IMR-90 (cell line): ENCODE measurements at regions not wholly inside any gene's neighbourhood (a gene's known extent, or its start where the extent isn't known, plus 50 kb on each side); places are given as distances from the start of the nearest gene placed in this dataset.

Source experiments
- ATAC-seq: fragments of 200-7000 bp; cut with Tn5 transposase; 2 replicates; pipeline ENCODE4 v1.9.1; 2020; ENCODE audit warnings: low read depth, mild to moderate bottlenecking, moderate library complexity
- BruUV-seq: library from RNA; stranded (reverse); fragments of 400-500 nt; replicated peaks from 2 replicates; lab custom pipeline; 2021; lab: Mats Ljungman, UMichigan
- CTCF ChIA-PET: fragments of 300-600 bp; formaldehyde crosslinking; extraction: SDS; loops from one replicate; lab custom pipeline; 2021; ENCODE audit warnings: antibody characterized with exemption; lab: Yijun Ruan, JAX
- POLR2A ChIA-PET: fragments of 300-600 bp; sonication (Branson Sonifier 250); formaldehyde crosslinking; loops from one replicate; lab custom pipeline; 2022; ENCODE audit warnings: antibody characterized with exemption; ENCODE audit not compliant: unreplicated experiment; lab: Charles Lee
- DNase-seq: peaks from one replicate; pipeline ENCODE4 v3.0.0; 2013
- H2AFZ ChIP-seq: replicated peaks from 2 replicates; pipeline ENCODE3; 2013; ENCODE audit warnings: low read length, mild to moderate bottlenecking; ENCODE audit not compliant: poor library complexity
- H2AK5ac ChIP-seq: 2 replicates; pipeline ENCODE4 v1.6.1; 2013; ENCODE audit warnings: low read depth, low read length, inconsistent platforms
- H2AK9ac ChIP-seq: replicated peaks from 2 replicates; pipeline ENCODE3; 2013; ENCODE audit warnings: mild to moderate bottlenecking, low read depth, low read length, moderate library complexity; ENCODE audit not compliant: poor library complexity
- H2BK120ac ChIP-seq: 2 replicates; pipeline ENCODE4 v1.6.1; 2013; ENCODE audit warnings: low read depth, low read length, inconsistent platforms
- H2BK15ac ChIP-seq: 3 replicates; pipeline ENCODE4 v1.6.1; 2013; ENCODE audit warnings: low read depth, low read length, inconsistent platforms
- H2BK20ac ChIP-seq: 2 replicates; pipeline ENCODE4 v1.6.1; 2013; ENCODE audit warnings: low read depth, mild to moderate bottlenecking, inconsistent platforms, low read length, moderate library complexity
- H2BK5ac ChIP-seq: 2 replicates; pipeline ENCODE4 v1.6.1; 2013; ENCODE audit warnings: mild to moderate bottlenecking, low read depth, low read length, inconsistent platforms; ENCODE audit not compliant: poor library complexity, severe bottlenecking
- H3K14ac ChIP-seq: replicated peaks from 2 replicates; pipeline ENCODE4 v1.6.1; 2013; ENCODE audit warnings: low read depth, low read length, inconsistent platforms
- H3K18ac ChIP-seq: 2 replicates; pipeline ENCODE4 v1.6.1; 2013; ENCODE audit warnings: low read depth, low read length, control low read depth
- H3K23ac ChIP-seq: 2 replicates; pipeline ENCODE4 v1.6.1; 2013; ENCODE audit warnings: low read depth, low read length, inconsistent platforms
- H3K27ac ChIP-seq: 2 replicates; pipeline ENCODE4 v1.5.1; 2013; ENCODE audit warnings: mild to moderate bottlenecking, control low read depth, low read length; ENCODE audit not compliant: insufficient read depth
- H3K27me3 ChIP-seq: 2 replicates; pipeline ENCODE4 v1.6.1; 2013; ENCODE audit warnings: low read length; ENCODE audit not compliant: control insufficient read depth, insufficient read depth
- H3K36me3 ChIP-seq: 2 replicates; pipeline ENCODE4 v1.6.1; 2013; ENCODE audit warnings: low read length, mixed read lengths; ENCODE audit not compliant: control insufficient read depth, insufficient read depth
- H3K4ac ChIP-seq: 2 replicates; pipeline ENCODE4 v1.6.1; 2013; ENCODE audit warnings: low read depth, low read length, inconsistent platforms
- H3K4me1 ChIP-seq: 2 replicates; pipeline ENCODE4 v1.6.1; 2013; ENCODE audit warnings: low read length, mixed read lengths; ENCODE audit not compliant: control insufficient read depth, insufficient read depth
- H3K4me2 ChIP-seq: 2 replicates; pipeline ENCODE4 v1.6.1; 2013; ENCODE audit warnings: low read depth, mild to moderate bottlenecking, control low read depth, low read length, moderate library complexity
- H3K4me3 ChIP-seq: 2 replicates; pipeline ENCODE4 v1.5.1; 2013; ENCODE audit warnings: low read depth, mild to moderate bottlenecking, control low read depth, low read length, moderate library complexity; ENCODE audit not compliant: insufficient read depth
- H3K56ac ChIP-seq: 2 replicates; pipeline ENCODE4 v1.6.1; 2013; ENCODE audit warnings: low read length, inconsistent platforms; ENCODE audit not compliant: insufficient read depth; ENCODE audit errors: extremely low read depth
- H3K79me1 ChIP-seq, 2 experiments: 2 replicates each; pipeline ENCODE4 v1.6.1; 2013; ENCODE audit warnings: low read length in 2 of 2, inconsistent platforms in 1 of 2, low read depth in 1 of 2
- H3K9ac ChIP-seq: 2 replicates; pipeline ENCODE4 v1.6.1; 2013; ENCODE audit warnings: low read depth, low read length, control low read depth
- H3K9me1 ChIP-seq: 2 replicates; pipeline ENCODE4 v1.6.1; 2013; ENCODE audit warnings: low read length, inconsistent platforms; ENCODE audit not compliant: insufficient read depth
- H3K9me3 ChIP-seq: 2 replicates; pipeline ENCODE4 v1.6.1; 2013; ENCODE audit warnings: low read length; ENCODE audit not compliant: control insufficient read depth, insufficient read depth
- H4K20me1 ChIP-seq: 2 replicates; pipeline ENCODE4 v1.6.1; 2013; ENCODE audit warnings: low read length, inconsistent platforms; ENCODE audit not compliant: insufficient read depth
- H4K5ac ChIP-seq: 2 replicates; pipeline ENCODE4 v1.6.1; 2013; ENCODE audit warnings: mild to moderate bottlenecking, low read depth, low read length, control low read depth
- H4K8ac ChIP-seq, 2 experiments: 2 replicates each; pipeline ENCODE4 v1.6.1; 2013; ENCODE audit warnings: low read depth in 2 of 2, low read length in 2 of 2, control low read depth in 1 of 2, inconsistent platforms in 1 of 2
- H4K91ac ChIP-seq: 2 replicates; pipeline ENCODE4 v1.6.1; 2013; ENCODE audit warnings: low read depth, low read length, inconsistent platforms; ENCODE audit not compliant: insufficient read depth
- BHLHE40 ChIP-seq: fragments of 150-350 bp; IDR thresholded peaks from 2 replicates; pipeline ENCODE4 v1.6.1; 2016; ENCODE audit warnings: mild to moderate bottlenecking, low read depth, low read length
- CEBPB ChIP-seq: IDR thresholded peaks from 2 replicates; pipeline ENCODE4 v1.6.1; 2012; ENCODE audit warnings: low read depth, low read length, improper control_type of control experiment
- CHD1 ChIP-seq: IDR thresholded peaks from 2 replicates; pipeline ENCODE4 v1.6.1; 2012; ENCODE audit warnings: low read depth, low read length, improper control_type of control experiment
- CTCF ChIP-seq: conservative IDR thresholded peaks from 2 replicates; pipeline ENCODE4 v1.5.1; 2012; ENCODE audit warnings: mild to moderate bottlenecking, low read depth, low read length, improper control_type of control experiment
- FOS ChIP-seq: fragments of 150-350 bp; IDR thresholded peaks from 2 replicates; pipeline ENCODE4 v1.6.1; 2016; ENCODE audit warnings: low read depth, low read length
- MAFK ChIP-seq: IDR thresholded peaks from 2 replicates; pipeline ENCODE4 v1.6.1; 2012; ENCODE audit warnings: low read depth, low read length, improper control_type of control experiment
- MAZ ChIP-seq: IDR thresholded peaks from 2 replicates; pipeline ENCODE4 v1.6.1; 2012; ENCODE audit warnings: low read depth, mild to moderate bottlenecking, low read length, improper control_type of control experiment, moderate library complexity, borderline replicate concordance
- MXI1 ChIP-seq: IDR thresholded peaks from 2 replicates; pipeline ENCODE4 v1.6.1; 2012; ENCODE audit warnings: low read depth, mild to moderate bottlenecking, low read length, moderate library complexity, borderline replicate concordance
- NFE2L2 ChIP-seq: fragments of 150-350 bp; IDR thresholded peaks from 2 replicates; pipeline ENCODE4 v1.6.1; 2016; ENCODE audit warnings: low read depth, mild to moderate bottlenecking, low read length
- POLR2A ChIP-seq: IDR thresholded peaks from 2 replicates; pipeline ENCODE4 v1.6.1; 2012; ENCODE audit warnings: mild to moderate bottlenecking, low read depth, low read length
- RAD21 ChIP-seq: IDR thresholded peaks from 2 replicates; pipeline ENCODE4 v1.6.1; 2012; ENCODE audit warnings: low read length, improper control_type of control experiment
- RCOR1 ChIP-seq: IDR thresholded peaks from 2 replicates; pipeline ENCODE4 v1.6.1; 2012; ENCODE audit warnings: mild to moderate bottlenecking, low read length, improper control_type of control experiment; ENCODE audit not compliant: insufficient replicate concordance
- RFX5 ChIP-seq: IDR thresholded peaks from 2 replicates; pipeline ENCODE4 v1.8.0; 2012; ENCODE audit warnings: low read depth, mild to moderate bottlenecking, low read length, moderate library complexity
- SMC3 ChIP-seq: fragments of 150-350 bp; IDR thresholded peaks from 2 replicates; pipeline ENCODE4 v1.6.1; 2016; ENCODE audit warnings: low read depth, mild to moderate bottlenecking, antibody characterized with exemption, low read length, moderate library complexity
- WGBS, 2 experiments: methylation state at CpG; one replicate each; pipeline versions ENCODE4 v1.1.5 to v1.1.7; 2013; ENCODE audit warnings: missing lambda C conversion rate in 2 of 2; ENCODE audit not compliant: insufficient read length in 1 of 2; ENCODE audit errors: extremely low coverage in 2 of 2; 5-methylcytosine and 5-hydroxymethylcytosine counted together
- dilution Hi-C: fragments of 300-500 bp; cut with HindIII; formaldehyde crosslinking; loops from one replicate; pipeline ENCODE4 v1.14.3; 2018; ENCODE audit warnings: low sequenced_read_pairs; ENCODE audit not compliant: unreplicated experiment
- in situ Hi-C: fragments of 300-500 bp; cut with MboI; formaldehyde crosslinking; loops from 3 replicates; pipeline ENCODE4 v1.14.3; 2019; ENCODE audit warnings: low sequenced_read_pairs, inconsistent platforms, mixed read lengths
- intact Hi-C: fragments of 100-400 bp; cut with micrococcal nuclease; formaldehyde crosslinking; loops from 2 replicates; pipeline ENCODE4 v1.10.0; 2022
- TF ChIP-seq, protein P1 (sequence below): fragments of 150-350 bp; IDR thresholded peaks from 2 replicates; pipeline ENCODE4 v1.6.1; 2016; ENCODE audit warnings: low read depth, mild to moderate bottlenecking, low read length, moderate library complexity, borderline replicate concordance
- TF ChIP-seq, protein P2 (sequence below): fragments of 150-350 bp; IDR thresholded peaks from 2 replicates; pipeline ENCODE4 v1.6.1; 2017; ENCODE audit warnings: mild to moderate bottlenecking, antibody characterized with exemption, low read length, low read depth

GRCh38 chr2:121136323-121136722 lies 148.7 kb downstream of the TFCP2L1 start:
- Histone ChIP-seq H2AFZ (no peak overlapping the region), H3K27ac (no peak overlapping the region), H3K9me1 (0 out of 2 replicates have a peak, but pooled peaks cover 6% of the 10 kb centered on the region), H2BK15ac (no peak overlapping the region), H2AK9ac (no peak overlapping the region), H3K36me3 (no peaks in the 10 kb centered on the region), H4K8ac (no peak overlapping the region), H3K79me1 (no peaks in the 10 kb centered on the region), H2BK5ac (no peak overlapping the region), H4K20me1 (no peaks in the 10 kb centered on the region), H4K5ac (no peak overlapping the region), H2BK20ac (no peak overlapping the region), H2BK120ac (no peak overlapping the region), H3K56ac (no peak overlapping the region), H3K9ac (no peak overlapping the region), H2AK5ac (no peak overlapping the region), H3K4me2 (no peak overlapping the region), H4K91ac (no peak overlapping the region), H3K9me3 (peaks cover 2% of the 10 kb centered on the region; the same call in 1 of the 2 replicates), H3K4ac (no peak overlapping the region), H3K4me1 (no peaks in the 10 kb centered on the region), H3K18ac (no peak overlapping the region), H3K27me3 (peaks cover 31% of the 10 kb centered on the region), H3K23ac (no peak overlapping the region), H3K4me3 (no peak overlapping the region), H3K14ac (no peak overlapping the region)
- TF ChIP-seq POLR2A (no peak), CHD1 (no peak), RAD21 (no peak), MAZ (no peak), FOS (no peak), RFX5 (no peak), CTCF (no peak), NFE2L2 (no peak), MXI1 (no peak), RCOR1 (no peak), CEBPB (no peak), MAFK (no peak), BHLHE40 (no peak), SMC3 (no peak)
- TF ChIP-seq, protein P1, sequence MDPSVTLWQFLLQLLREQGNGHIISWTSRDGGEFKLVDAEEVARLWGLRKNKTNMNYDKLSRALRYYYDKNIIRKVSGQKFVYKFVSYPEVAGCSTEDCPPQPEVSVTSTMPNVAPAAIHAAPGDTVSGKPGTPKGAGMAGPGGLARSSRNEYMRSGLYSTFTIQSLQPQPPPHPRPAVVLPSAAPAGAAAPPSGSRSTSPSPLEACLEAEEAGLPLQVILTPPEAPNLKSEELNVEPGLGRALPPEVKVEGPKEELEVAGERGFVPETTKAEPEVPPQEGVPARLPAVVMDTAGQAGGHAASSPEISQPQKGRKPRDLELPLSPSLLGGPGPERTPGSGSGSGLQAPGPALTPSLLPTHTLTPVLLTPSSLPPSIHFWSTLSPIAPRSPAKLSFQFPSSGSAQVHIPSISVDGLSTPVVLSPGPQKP, result no peak
- TF ChIP-seq, protein P2, sequence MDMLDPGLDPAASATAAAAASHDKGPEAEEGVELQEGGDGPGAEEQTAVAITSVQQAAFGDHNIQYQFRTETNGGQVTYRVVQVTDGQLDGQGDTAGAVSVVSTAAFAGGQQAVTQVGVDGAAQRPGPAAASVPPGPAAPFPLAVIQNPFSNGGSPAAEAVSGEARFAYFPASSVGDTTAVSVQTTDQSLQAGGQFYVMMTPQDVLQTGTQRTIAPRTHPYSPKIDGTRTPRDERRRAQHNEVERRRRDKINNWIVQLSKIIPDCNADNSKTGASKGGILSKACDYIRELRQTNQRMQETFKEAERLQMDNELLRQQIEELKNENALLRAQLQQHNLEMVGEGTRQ, result no peak
- dilution Hi-C loops (no loop called here), intact Hi-C loops (no loop called here), in situ Hi-C loops (no loop called here)
- BruUV-seq, result no TSS peak
- DNase-seq (no peak), ATAC-seq (no peak)
- no CpG with 5 or more reads among the region's 3 CpGs for WGBS, 2 experiments
- POLR2A ChIA-PET, result no interaction called here
- CTCF ChIA-PET, result no interaction called here
